Lower leg skin (tissue), 3 donors: ENCODE measurements at regions not wholly inside any gene's neighbourhood (a gene's known extent, or its start where the extent isn't known, plus 50 kb on each side); places are given as distances from the start of the nearest gene placed in this dataset.

ENCODE experiments used
- CTCF ChIP-seq, 3 donors: fragments of 450-650 bp; IDR thresholded peaks; one replicate each; pipeline ENCODE4 v1.5.1; 2016; ENCODE audit warnings: antibody characterized with exemption in 3 of 3, mild to moderate bottlenecking in 3 of 3, moderate library complexity in 2 of 3
- POLR2A ChIP-seq, 2 donors: fragments of 450-650 bp; IDR thresholded peaks; one replicate each; pipeline ENCODE4 v1.6.1; 2016 to 2017; ENCODE audit warnings: antibody characterized with exemption in 2 of 2, mild to moderate bottlenecking in 1 of 2, moderate library complexity in 1 of 2

DNA sequence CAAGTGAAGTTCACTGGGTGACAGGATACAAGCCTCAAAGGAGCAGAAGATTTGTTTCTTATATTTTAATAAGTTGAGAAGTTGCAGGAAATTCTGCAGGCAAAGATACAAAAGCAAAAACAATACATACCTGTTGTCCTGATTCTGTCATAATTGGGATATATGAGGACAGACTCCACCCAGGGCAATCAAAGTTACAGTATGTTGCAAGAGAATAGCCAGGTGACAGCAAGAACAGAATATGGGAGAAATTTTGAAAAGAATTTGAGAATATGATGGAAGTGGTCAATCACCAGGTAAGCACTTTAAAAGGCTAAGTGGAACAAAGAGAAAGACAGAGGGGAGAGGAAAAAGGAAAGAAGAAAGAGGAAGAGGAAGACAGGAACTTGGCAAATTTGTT lies 607.6 kb upstream of the ADGRL4 start:
- TF ChIP-seq CTCF (IDR thresholded peaks at IDR 0.05) (no peak), POLR2A (IDR thresholded peaks at IDR 0.05) (no peak)
